HK-2 (cell line): ENCODE measurements at regions not wholly inside any gene's neighbourhood (a gene's known extent, or its start where the extent isn't known, plus 50 kb on each side); places are given as distances from the start of the nearest gene placed in this dataset.
"Not testable (repeated sequence)": the region's sequence is repeated elsewhere in the genome, so short reads cannot be mapped to it uniquely, and the experiment has no call there.

Experiments used
- DNase-seq: peaks from one replicate; pipeline ENCODE4 v3.0.0-alpha.2; 2018; ENCODE audit not compliant: unreplicated experiment

DNA sequence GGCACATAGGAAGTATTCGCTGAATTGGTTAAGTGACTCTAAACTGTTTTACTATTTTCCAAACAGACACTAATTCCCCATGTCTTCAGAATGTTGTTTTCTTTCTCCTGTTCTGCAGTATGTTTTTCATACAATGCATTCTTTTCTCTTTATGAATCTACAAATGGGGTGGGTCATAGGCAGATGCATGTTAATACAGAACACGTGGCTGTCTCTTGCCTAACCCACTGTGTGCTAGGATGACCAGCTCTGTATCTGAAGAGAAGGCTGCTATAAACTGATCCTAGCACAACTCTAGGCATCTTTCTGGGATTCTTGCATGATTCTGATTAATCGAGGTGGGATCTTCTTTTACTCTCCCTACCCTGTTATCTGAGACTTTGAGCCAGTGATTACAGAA lies 826.0 kb downstream of the PLCL1 start:
- DNase-seq: no peak

DNA sequence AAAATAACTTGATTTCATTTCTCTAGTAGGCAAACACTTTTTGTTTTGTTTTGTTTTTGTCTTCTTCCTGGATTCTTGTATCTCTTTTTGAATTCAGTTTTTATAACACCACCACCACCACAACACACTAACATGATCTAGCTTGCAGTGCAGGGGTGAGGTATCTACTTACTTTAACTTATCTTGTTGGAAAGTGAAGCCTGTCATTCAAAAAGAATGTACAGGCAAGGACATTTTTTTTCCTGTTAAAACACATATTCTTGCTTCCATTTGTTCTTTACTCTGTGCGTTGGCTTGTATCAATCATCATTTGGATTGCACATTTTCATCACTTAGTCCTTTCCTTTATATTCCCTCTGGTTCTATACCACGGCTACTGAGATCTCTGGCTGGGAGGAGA lies 824.2 kb downstream of the PLCL1 start:
- no peak for DNase-seq

DNA sequence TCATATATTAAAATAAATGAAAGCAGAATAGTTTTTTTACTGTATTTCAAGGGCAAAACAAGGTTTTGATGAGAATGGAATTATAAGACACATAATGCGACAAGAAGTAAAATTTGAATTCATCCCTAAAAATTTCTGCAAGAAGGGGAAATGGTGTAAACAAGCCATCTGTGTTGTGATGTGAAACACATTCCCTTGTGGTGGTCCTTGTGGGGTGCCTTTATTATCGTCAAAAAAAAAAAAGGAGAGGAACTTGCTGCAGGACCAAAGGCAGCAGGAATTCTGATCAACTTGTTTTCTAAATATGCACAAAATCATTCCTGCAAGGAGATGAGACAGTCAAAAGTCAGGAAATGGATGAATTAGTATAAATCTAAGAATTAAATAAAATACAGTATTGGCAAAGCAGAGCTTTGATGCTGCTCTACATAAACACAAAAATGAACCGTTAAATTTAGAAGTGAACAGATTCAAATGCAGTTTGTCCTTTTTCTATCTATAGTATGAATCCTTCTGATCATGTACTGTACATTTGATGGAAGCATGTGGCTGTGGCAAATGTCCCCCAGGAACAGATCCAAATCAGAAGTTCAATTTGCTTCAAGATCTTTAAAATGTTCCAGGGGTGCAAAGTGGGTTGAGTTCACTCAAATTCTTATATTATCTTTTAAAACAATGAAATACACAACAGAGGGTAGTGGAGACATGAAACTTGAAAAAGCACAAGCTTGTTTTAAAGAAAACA lies 818.8 kb downstream of the PLCL1 start:
- no peak for DNase-seq

DNA sequence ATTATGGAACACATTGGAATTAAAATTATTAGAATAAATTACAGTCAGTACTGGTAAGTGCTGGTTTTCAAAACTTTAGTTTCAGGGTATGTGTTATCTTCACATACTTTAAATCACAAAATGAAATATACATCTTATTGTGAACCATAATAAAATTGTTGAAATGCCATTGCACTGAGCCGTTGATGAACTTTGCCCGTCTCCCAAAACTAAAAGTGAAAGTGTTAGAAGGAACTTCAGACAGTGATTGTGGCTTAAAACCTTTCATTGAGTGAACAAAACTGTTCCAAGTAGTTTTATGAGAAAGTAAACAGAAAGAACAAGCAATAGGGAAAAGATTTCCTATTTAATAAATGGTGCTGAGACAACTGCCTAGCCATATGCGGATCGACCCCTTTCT lies 811.6 kb downstream of the PLCL1 start:
- no peak for DNase-seq

DNA sequence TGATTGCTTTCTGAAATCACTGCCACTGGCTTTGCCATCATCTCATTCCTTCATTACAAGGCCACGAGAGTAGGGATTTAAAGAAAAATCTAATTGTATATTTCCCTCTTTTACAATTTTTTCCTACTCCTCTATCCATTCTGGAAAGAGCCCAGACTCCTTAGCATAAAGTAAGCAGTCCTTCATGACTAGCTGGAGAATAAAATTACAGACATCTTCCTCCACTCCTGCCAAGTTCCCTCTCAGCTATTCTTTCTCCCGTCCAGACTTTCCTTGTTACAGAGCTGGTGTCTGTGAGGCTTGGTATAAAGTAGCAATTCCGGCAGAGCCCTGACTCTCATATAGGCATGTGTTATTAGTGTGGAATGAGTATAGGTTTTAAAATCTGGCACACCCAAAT lies 806.8 kb downstream of the PLCL1 start:
- no peak for DNase-seq

DNA sequence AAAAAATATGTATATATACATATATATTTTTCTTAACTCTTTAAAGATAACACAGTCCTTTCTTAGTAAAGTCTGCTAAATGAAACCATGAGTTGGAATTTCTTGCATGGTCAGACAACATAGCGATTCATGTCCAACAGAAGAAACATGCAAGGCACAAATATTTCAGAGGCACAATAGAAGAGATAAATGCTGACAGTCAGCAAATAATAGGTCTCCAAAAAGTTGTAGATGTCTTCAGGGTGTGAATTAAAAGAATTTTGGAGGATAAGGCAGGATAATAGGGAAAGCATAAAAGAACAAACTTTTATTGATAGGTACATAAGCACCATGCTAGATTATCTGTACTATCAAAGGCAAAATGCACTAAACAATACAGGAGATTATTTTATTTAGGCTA lies 800.2 kb downstream of the PLCL1 start:
- DNase-seq: no peak

DNA sequence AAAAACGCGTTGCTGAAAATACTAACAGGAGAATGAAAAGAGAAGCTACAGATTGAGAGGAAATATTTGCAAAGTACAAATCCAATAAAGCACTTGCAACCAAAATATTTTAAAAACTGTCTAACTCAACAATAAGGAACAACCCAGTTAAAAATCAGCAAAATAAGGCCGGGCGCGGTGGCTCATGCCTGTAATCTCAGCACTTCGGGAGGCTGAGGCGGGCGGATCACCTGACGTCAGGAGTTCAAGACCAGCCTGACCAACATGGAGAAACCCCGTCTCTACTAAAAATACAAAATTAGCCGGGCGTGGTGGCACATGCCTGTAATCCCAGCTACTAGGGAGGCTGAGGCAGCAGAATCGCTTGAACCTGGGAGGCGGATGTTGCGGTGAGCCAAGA lies 798.6 kb downstream of the PLCL1 start:
- not testable (repeated sequence) for DNase-seq

DNA sequence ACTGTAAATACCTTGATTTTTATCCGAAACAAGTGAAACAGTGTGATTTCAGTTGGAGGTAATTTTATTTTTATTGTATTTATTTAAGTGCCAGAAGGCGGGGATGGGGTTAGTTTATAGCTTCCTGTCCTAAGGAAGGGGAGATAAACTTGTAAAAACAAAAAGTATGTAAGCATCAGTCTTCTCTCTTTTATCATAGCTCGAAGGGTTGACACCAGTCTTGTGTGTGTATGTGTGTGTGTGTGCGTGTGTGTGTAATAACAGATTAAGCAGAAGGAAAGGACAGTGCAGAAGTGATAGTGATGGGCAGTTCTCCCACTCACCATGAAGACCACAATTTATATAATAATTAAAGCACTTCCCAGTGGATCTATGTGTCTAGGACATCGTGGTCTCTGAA lies 793.3 kb downstream of the PLCL1 start:
- DNase-seq: no peak

DNA sequence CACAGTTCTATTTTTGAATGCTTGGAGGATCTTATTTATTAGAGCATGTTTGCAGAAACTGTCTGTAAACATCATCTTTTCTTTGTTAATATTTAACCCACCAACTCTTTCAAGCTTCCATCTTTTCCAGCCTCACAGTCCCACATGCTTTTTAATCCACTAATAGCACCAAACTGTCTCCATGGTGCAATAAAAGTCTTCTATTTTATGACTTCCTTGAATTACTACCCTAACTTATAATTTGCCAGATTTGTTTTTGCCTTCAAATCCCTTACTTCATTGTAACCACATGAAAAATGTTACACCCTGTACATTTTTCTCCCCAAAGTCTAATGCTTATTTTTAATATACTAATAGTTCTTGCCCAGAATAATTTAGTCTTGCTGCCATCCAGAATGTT lies 792.6 kb downstream of the PLCL1 start:
- no peak for DNase-seq

DNA sequence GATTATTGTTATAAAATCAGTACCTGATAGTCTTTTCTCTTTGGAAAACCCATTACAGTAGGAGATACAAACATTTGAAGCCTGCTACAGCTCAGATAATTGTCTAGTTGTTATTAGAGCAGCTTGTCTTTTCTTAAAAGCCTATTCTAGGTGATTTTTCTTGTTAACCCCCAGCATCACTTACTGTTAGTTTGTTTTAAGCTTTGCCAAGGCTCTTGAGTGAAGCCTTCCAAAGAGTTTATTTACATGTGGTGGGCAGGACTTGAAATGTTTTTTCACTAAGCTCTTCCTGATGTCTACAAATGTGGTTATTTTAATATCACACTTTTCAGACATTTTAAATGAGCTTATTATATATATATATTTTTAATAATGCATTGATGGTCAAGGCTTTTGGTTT lies 791.3 kb downstream of the PLCL1 start:
- no peak for DNase-seq

DNA sequence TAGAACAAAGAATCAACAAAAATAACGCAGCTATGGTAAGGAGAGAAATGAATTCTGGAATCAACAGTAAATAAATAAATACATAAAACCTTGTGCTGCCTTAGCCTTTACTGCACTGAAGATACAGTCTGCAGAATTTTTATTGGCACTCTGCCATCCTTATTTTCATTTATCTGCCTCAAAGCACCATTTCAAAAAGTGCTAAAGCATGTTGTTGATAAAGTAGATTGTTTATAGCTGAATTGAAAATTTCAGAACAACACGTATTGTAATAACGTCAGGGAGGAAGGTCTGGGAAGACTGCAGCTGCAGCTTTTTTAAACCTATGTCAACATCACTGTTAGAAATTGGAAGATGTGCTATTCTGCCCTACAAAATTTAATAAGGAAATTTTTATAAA lies 787.2 kb downstream of the PLCL1 start:
- DNase-seq: no peak

DNA sequence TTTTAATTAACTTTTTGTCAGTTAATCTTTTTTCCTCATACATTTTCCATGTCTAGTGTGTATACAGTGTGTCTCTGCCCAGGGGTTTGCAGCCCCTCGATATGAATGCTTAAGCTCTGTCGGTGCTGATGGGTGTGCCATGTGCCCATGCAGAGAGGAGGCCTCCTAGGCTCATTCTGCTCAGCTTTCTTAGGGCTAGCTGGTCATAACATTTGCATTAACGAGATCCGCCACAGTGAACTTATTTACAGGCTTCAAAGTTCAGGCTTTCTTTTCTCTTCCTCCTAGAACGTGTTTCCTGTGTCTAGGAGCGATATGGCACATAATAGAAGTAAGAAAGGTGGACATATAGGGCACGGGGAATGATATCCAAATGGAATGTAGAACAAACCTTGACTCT lies 783.3 kb downstream of the PLCL1 start:
- DNase-seq: no peak

DNA sequence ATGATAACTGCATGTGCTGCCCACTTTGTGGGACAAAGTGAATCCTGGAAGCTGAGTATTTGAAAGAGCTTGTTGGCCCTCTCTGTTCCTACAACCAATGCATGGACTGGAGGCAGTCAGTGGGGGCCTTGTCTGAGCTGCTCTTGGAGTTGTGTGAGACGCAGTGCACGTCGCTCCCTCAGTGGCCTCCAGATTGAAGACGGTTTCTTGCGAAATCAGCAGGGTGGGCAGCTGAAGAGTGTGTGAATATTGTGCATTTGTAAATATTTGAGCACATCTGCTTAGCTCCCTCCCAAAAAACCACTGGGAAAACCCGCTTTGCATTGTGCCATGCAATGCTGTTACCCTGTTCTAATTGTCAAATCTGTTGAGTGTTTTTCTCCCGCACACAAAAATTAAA lies 782.8 kb downstream of the PLCL1 start:
- DNase-seq: no peak

DNA sequence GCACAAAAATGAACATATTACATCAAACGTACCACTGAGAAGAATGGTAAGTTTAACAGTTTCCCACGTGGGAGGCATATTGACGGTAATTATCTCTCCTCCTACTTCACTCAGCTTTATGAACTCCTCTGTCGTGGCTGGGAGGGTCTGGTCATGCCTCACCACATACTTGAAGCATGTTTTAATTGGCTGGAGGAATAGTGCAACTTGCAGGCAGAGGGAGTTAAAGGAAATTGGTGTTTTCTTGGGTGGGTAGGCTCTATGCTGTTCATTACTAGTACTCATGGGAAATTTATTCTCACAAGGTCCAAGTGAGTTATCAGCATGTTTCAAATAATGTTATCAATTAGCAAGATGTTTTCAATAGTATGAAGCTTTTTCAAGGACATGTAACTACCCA lies 767.0 kb downstream of the PLCL1 start:
- DNase-seq: no peak

DNA sequence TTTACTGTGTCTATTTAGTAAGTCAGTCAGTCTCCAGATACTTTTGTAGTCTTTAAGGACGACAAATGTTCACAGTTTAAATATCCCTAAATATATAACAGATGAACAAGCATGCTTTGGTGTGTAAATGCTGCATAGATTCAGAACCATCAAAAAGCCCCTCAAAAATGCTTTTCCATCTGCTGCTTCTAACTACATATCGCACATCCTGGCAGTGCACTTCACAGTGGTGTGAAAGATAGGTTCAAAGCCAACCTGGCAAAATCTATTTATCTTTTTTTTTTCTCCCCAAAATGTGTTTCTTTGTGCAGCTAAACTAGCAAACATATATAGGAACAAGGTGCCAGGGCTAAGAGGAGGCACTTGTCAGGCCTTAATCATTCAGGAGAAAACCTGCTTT lies 753.8 kb downstream of the PLCL1 start:
- no peak for DNase-seq

DNA sequence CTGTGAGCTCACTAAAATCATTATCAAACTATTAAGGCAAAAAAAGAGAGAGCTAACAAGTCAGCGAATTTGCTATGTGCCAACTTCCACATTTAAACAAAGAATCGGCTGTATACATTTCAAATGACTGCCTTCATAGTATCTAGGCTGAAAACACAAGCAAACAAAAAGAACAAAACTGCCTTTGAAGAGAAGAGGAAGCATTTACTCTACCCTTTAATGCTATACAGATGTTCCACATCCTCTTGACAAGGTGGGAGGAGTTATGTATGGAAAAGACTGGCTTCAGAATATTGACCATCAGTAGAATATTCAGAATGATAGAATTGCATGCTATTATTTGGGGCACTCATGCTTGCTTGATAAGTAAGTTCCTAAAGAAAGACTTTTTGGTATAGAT lies 741.7 kb downstream of the PLCL1 start:
- no peak for DNase-seq

DNA sequence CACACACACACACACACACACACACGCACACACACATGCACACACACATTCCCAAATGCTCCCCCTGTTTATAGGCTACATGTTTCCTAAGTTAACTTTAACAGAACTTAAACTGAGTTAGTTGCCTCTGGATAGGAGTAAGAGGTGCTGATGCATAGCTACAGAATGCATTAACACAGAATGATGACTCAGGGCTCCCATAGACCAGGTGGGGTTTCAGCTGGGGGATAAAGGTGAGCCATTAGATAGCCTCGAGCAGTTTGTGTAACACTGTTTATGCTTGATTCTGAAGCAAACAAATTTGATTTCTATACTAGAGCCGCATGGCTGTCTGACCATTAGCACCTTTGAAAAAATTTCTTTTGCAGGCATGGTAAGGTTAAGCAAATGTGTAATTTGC lies 741.0 kb downstream of the PLCL1 start:
- DNase-seq: no peak

DNA sequence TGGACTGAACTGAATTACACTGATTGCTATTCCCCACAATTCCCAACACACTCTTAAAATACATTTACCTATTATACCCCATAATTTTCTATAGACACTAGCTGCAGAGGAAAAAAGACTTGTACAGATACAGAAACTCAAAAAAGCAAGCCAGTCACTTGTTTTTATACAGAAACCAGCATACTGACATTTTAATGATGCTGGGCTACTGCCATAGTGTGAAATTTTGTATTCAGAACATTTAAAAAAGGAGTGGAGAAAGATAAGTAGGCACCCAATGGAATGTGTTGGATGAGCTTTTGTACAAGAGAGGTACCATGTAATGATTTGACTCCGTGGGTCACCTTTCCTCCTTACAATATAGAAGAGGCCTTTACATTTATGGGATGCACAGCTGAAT lies 740.1 kb downstream of the PLCL1 start:
- no peak for DNase-seq

DNA sequence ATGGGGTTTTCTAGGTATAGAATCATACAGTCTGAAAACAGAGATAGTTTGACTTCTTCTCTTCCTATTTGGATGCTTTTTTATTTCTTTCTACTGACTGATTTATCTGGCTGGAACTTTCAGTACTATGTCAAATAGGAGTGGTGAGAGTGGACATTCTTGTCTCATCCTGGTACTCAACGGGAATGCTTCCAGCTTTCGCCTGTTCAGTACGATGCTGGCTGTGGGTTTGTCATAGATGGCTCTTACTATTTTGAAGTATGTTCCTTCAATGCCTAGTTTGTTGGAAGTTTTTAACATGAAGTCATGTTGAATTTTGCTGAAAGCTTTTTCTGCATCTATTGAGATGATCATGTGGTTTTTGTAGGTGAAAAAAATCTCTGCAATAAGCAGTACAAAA lies 730.4 kb downstream of the PLCL1 start:
- no peak for DNase-seq

DNA sequence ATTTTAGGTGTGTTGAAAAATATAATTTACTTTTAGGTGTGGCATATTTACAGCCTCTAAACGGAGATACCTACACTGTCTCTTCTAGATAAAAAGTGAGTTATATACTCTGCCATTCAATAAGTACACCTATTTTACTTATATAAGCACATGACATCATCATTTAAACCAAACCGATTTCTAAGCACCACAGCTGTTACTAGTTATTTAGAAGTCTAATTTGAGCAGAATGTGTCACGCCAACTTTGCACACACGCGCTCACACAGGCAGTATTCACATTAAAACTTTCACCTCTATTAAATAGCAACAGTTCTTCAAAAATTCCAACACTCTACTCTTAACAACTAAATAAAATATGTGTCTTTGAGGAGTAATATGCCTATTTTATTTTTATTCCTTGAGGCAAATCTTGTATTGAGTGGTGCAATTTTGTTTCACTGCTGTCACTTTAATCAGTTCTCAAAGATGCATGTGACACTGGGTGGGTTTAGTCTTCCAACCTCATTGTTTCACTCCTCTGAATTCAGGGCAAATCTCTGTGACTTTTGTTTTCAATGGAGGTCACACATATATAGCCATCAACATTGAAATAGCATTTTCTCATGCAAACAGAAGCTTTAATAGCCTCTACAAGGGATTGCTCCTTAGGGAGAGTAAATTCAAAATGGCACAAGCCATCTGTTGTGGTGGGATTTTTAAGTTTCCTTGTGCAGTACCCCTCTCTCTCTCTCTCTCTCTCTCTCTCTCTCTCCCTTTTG lies 721.0 kb downstream of the PLCL1 start:
- no peak for DNase-seq

DNA sequence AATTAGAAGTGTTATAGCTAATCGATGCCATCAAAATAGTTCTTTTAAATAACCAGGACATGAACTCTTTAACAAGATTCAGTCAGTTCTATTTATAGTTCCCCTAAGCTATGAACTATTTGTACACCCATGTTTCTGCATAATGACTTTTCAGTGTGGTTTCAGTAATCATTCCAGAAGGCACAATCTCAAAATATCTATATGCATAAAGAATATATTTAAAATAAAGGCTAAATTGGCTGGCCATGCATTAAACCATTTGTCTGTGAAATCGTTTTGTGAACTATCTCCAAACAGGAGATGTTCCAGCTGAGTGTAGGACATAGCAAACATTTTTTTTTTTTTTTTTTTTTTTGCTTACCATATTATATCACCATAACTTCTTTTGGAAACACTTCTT lies 719.3 kb downstream of the PLCL1 start:
- DNase-seq: no peak

DNA sequence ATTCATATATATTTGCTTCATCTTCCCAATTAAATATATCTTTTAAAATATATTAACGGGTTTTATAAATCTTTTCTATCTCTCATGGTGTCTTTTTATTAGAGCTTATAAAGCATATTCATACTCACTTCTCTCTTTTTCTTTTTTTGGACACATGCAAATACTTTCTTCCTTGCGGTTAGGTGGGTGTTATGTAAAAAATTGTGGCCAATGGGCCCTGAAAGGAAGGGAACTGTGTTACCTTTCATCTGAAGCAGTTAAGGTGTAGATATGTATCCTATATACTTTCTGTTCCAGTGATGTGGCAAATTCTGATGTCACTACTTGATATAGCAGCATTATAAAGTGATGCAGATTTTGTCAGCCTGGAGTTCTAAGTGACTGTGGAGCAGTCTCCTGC lies 714.5 kb downstream of the PLCL1 start:
- DNase-seq: no peak

DNA sequence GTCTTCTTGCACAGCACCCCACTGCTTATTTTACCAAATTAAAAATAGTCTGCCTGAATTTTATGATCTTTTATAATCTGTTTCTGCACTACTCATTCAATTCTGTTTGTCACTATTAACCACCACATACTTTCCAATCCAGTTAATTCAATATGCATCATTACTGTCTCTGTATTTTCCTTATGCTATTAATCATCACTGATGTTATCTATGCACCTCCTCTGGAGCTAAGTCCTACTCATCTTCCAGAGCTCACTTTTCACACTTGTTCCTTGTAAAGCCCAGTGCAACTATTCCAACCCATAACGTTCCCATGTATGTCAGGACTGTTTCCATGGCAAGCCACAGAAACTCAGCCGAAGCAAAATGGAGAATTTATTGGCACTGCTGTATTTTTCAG lies 713.6 kb downstream of the PLCL1 start:
- DNase-seq: no peak

DNA sequence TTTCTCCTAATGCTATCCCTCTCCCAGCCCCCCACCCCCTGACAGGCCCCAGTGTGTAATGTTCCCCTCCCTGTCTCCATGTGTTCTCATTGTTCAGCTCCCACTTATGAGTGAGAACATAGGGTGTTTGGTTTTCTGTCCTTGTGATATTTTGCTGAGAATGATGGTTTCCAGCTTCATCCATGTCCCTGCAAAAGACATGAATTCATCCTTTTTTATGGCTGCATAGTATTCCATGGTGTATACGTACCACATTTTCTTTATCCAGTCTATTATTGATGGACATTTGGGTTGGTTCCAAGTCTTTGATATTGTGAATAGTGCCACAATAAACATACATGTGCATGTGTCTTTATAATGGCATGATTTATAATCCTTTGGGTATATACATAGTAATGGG lies 704.2 kb downstream of the PLCL1 start:
- not testable (repeated sequence) for DNase-seq
